ENCODE measurements at regions not wholly inside any gene's neighbourhood (a gene's known extent, or its start where the extent isn't known, plus 50 kb on each side); places are given as distances from the start of the nearest gene placed in this dataset.

DNA sequence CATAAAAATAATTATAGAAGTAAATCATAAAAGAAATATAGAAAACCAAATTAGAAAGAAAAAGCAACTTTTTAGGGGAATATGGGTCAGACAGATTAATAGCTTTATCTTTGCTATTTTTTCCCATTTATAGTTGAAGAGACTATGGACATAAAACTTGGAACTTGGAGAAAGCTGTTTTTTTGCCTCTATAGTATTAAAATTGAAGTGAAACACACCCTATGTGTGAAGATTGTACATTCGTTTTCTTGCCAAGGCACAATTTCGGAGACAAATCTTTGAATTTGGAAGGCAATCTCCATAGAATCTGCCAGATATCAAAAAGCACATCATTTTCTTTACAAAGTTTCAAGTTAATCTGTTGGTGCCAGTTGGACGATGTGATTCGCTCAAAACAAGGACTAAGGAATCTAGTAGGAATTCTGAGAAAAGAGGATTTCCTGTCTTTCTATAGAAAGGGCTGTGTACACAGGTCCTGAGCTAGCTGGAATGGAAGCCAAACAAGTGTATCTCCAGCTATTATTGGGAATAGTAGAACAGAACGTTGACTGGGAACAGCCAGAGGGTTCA lies 156.3 kb downstream of the SLC7A11 start:
- no peak for DNase-seq
- TF ChIP-seq POLR2A (IDR thresholded peaks at IDR 0.05) (no peak), CTCF (IDR thresholded peaks at IDR 0.05) (no peak)
- no peak overlapping the region for H3K4me3 ChIP-seq
- H3K27ac ChIP-seq: no peak overlapping the region
- no peaks in the 10 kb centered on the region for H3K9me3 ChIP-seq
- intact Hi-C loops (cut with DNase I; ENCODE audit: low total_unique reads): no loop called here
- no peaks in the 10 kb centered on the region for H3K36me3 ChIP-seq
- no peaks in the 10 kb centered on the region for H3K4me1 ChIP-seq
- H3K27me3 ChIP-seq: no peaks in the 10 kb centered on the region

DNA sequence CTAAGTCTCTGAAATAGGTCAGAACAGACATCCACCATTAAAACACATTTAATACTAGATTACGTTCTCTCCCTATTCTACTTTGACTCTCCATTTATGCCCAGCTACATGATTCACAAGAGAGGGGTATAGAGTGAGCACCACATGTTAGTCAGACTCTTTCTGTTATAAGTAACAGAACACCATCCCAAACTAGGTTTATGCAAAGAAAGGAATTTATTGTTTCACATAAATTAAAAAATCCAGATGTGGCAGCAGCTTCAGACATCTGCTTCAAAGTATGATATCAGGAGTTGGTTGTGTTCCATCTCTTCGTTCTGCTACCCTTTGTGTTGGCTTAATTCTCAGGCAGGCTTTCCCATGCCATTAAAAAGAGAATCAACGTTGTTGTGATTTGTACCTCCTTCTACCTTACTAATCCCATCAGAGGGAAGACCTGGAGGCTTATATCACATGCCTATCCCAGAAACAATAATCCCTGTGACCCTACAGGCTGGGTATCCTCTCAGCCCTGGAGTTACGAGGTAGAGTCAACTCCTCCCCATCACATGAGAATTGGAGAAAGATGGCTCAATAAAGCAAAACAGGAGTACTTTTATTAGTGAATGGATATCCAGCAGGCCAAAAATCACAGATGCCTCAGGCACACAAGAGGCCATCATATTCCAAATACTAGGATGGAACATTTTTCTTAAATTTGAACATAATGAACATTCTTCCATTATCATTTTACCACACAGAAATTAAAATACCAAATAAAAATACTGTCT lies 163.2 kb downstream of the SLC7A11 start:
- no peak overlapping the region for H3K27ac ChIP-seq
- no peak overlapping the region for H3K4me3 ChIP-seq
- H3K27me3 ChIP-seq: no peaks in the 10 kb centered on the region
- TF ChIP-seq POLR2A (IDR thresholded peaks at IDR 0.05) (no peak), CTCF (IDR thresholded peaks at IDR 0.05) (no peak)
- DNase-seq: no peak
- H3K4me1 ChIP-seq: no peaks in the 10 kb centered on the region
- no peaks in the 10 kb centered on the region for H3K36me3 ChIP-seq
- H3K9me3 ChIP-seq: no peaks in the 10 kb centered on the region
- intact Hi-C loops (cut with DNase I; ENCODE audit: low total_unique reads): no loop called here

DNA sequence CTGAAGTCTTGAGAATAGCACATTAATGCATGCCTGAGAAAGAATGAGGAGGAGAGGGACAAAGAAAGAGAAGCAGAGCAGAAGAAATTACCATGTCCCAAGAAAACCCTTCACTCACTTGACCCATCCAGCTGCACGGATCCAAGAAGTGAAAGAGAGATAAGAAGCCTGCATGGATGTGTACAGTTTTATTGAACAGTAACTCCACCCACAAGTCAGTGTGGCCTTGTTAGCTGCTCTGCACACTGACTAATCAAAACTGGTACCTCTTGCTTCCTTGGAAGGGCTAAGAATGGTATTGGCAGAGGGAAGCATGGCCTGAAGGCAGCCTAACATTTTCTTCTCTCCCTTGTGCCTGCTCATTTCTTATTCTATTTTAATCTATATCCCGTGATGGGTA lies 163.9 kb downstream of the SLC7A11 start:
- TF ChIP-seq CTCF (IDR thresholded peaks at IDR 0.05) (no peak), POLR2A (IDR thresholded peaks at IDR 0.05) (no peak)
- intact Hi-C loops (cut with DNase I; ENCODE audit: low total_unique reads): no loop called here
- Histone ChIP-seq H3K27ac (no peak overlapping the region), H3K4me1 (no peaks in the 10 kb centered on the region), H3K36me3 (no peaks in the 10 kb centered on the region), H3K4me3 (no peak overlapping the region), H3K27me3 (no peaks in the 10 kb centered on the region), H3K9me3 (no peaks in the 10 kb centered on the region)
- DNase-seq: no peak

GRCh38 chr4:138076561-138076960 lies 165.6 kb downstream of the SLC7A11 start:
- H3K4me1 ChIP-seq: no peaks in the 10 kb centered on the region
- H3K4me3 ChIP-seq: no peak overlapping the region
- DNase-seq: no peak
- no peaks in the 10 kb centered on the region for H3K27me3 ChIP-seq
- no peak overlapping the region for H3K27ac ChIP-seq
- intact Hi-C loops (cut with DNase I; ENCODE audit: low total_unique reads): no loop called here
- no peaks in the 10 kb centered on the region for H3K36me3 ChIP-seq
- H3K9me3 ChIP-seq: no peaks in the 10 kb centered on the region
- TF ChIP-seq POLR2A (IDR thresholded peaks at IDR 0.05) (no peak), CTCF (IDR thresholded peaks at IDR 0.05) (no peak)

DNA sequence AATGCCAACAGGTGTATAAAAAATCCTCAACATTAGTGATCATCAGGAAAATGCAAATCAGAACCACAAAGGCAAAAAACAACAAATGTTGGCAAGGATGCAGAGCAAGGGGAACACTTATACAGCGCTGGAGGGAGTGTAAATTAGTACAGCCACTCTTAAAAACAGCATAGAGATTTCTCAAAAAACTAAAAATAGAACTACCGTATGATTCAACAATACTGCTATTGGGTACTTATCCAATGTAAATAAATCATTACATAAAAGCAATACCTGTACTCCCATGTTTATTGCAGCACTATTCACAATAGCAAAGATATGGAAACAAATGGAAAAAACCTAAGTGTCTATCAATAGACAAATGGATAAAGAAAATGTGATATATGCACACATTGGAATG lies 171.3 kb downstream of the SLC7A11 start:
- intact Hi-C loops (cut with DNase I; ENCODE audit: low total_unique reads): no loop called here
- H3K27me3 ChIP-seq: no peaks in the 10 kb centered on the region
- peaks cover 0 to 3% of the 10 kb centered on the region in 2 donors for H3K9me3 ChIP-seq
- TF ChIP-seq CTCF (IDR thresholded peaks at IDR 0.05): no peak
- no peak for TF ChIP-seq POLR2A (IDR thresholded peaks at IDR 0.05)
- no peak overlapping the region for H3K4me3 ChIP-seq
- H3K4me1 ChIP-seq: no peaks in the 10 kb centered on the region
- H3K27ac ChIP-seq: no peak overlapping the region
- DNase-seq: no peak
- H3K36me3 ChIP-seq: no peaks in the 10 kb centered on the region
